ENCODE measurements at regions not wholly inside any gene's neighbourhood (a gene's known extent, or its start where the extent isn't known, plus 50 kb on each side); places are given as distances from the start of the nearest gene placed in this dataset.

- DNase-seq (ENCODE audit: low read depth), result peak; percentile 92
- H3K4me3 ChIP-seq (ENCODE audit: low read length), result no peak overlapping the region
- TF ChIP-seq CTCF (IDR thresholded peaks at IDR 0.05; ENCODE audit: insufficient read depth, low read depth, low read length, missing control alignments), result no peak
Observed at GRCh38 chr17:69757688-69758430, 317.2 kb upstream of the KCNJ16 start.

- DNase-seq (ENCODE audit: low read depth), result peak; percentile 66
- H3K4me3 ChIP-seq (ENCODE audit: low read length), result no peak overlapping the region
- no peak for TF ChIP-seq CTCF (IDR thresholded peaks at IDR 0.05; ENCODE audit: insufficient read depth, low read depth, low read length, missing control alignments)
Observed at GRCh38 chr17:69760562-69760961, 314.5 kb upstream of the KCNJ16 start.

- H3K4me3 ChIP-seq (ENCODE audit: low read length), result no peak overlapping the region
- DNase-seq (ENCODE audit: low read depth), result peak; percentile 42
- TF ChIP-seq CTCF (IDR thresholded peaks at IDR 0.05; ENCODE audit: insufficient read depth, low read depth, low read length, missing control alignments), result no peak
Observed at GRCh38 chr17:69761011-69761410, 314.0 kb upstream of the KCNJ16 start.

DNA sequence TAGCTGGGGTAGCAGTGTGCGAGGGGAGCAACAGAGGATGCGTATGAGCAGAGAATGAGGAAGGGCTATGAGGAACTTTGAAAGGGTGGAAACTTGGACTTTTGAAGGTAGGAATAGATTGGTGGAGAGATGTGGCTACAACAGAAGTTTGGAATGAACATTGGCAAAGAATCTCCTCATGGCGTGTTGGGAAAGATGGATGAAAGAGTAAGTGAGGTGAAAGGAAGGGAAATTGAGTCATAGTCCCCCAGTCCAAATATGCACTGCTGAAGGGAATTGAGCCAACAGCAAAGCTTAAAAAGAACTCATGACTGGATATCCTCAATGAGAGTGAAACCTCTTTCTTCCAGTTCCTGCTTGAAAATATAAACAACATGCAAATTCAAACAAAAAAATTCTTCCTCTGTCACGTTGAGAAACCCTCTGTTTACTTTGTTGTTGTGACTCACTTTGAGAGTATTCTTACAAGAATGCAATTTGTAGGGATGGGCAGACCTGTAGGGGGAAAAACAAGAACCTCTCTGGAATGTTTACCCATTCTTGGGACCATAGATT is 313.2 kb upstream of the KCNJ16 start:
- no peak overlapping the region for H3K4me3 ChIP-seq (ENCODE audit: low read length)
- peak; percentile 96 for DNase-seq (ENCODE audit: low read depth)
- TF ChIP-seq CTCF (IDR thresholded peaks at IDR 0.05; ENCODE audit: insufficient read depth, low read depth, low read length, missing control alignments), result no peak

- DNase-seq (ENCODE audit: low read depth), result peak; percentile 29
- H3K4me3 ChIP-seq (ENCODE audit: low read length), result no peak overlapping the region
- TF ChIP-seq CTCF (IDR thresholded peaks at IDR 0.05; ENCODE audit: insufficient read depth, low read depth, low read length, missing control alignments), result no peak
Observed at GRCh38 chr17:69762359-69762758, 312.7 kb upstream of the KCNJ16 start.

DNA sequence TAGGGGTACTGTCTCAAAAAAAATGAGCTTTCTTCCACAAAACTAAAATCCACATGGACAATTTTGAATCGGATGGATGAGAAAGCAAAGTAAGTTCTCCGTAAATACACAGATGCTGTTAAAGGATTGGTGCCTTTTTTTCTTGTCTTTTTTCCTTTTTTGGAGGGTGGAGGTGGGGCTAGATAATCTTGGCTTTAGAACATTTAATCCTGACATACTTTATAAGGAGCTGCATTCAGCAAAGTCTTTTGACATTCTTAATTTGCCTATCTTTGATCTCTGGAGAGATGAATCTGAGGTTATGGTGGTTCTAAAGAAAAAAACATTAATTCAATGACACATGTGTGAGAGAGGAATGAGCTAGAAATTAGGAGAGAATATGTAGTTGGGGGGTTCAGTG is 312.3 kb upstream of the KCNJ16 start:
- no peak for DNase-seq (ENCODE audit: low read depth)
- no peak for TF ChIP-seq CTCF (IDR thresholded peaks at IDR 0.05; ENCODE audit: insufficient read depth, low read depth, low read length, missing control alignments)

GRCh38 chr17:69763503-69763902 is 311.5 kb upstream of the KCNJ16 start:
- peak; percentile 54 for DNase-seq (ENCODE audit: low read depth)
- no peak overlapping the region for H3K4me3 ChIP-seq (ENCODE audit: low read length)
- TF ChIP-seq CTCF (IDR thresholded peaks at IDR 0.05; ENCODE audit: insufficient read depth, low read depth, low read length, missing control alignments), result no peak

More for the DNA sequence above, 312.3 kb upstream of the KCNJ16 start:
- H3K4me3 ChIP-seq (ENCODE audit: low read length), result no peak overlapping the region

All from epithelial cell of esophagus (primary cell).